Mammary epithelial cell (primary cell): ENCODE measurements at regions not wholly inside any gene's neighbourhood (a gene's known extent, or its start where the extent isn't known, plus 50 kb on each side); places are given as distances from the start of the nearest gene placed in this dataset.

ENCODE experiments used
- CTCF ChIP-seq, 2 donors: IDR thresholded peaks in 1 of 2; conservative IDR thresholded peaks in 1 of 2; 2 replicates each; pipeline ENCODE4 v1.5.1; 2011 to 2012; ENCODE audit warnings: inconsistent platforms in 2 of 2, low read length in 2 of 2, mild to moderate bottlenecking in 2 of 2, control low read depth in 1 of 2, low read depth in 1 of 2; ENCODE audit not compliant: insufficient read depth in 1 of 2; ENCODE audit errors: extremely low read depth in 1 of 2
- EZH2 ChIP-seq: IDR thresholded peaks from 2 replicates; pipeline ENCODE4 v1.6.1; 2012; ENCODE audit warnings: low read length, inconsistent platforms, borderline replicate concordance

DNA sequence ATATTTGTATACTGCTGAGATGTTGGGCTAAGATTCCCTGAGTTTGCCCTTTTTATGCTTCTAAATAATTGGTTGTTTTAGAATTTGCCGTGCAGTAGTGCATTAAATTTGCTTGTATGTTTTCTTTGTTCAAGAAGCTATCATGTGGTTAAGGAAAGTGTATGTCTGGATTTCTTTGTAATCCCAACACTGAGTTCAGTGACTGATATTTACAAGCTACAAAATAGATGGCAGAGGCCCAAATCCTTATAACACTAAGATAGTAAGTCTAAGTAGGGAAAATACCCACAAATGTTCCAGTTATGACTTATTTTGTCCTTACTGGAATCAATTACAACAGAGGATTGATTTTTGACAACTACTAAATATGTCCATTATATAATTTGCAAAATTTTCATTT lies 435.0 kb upstream of the KLF12 start:
- TF ChIP-seq CTCF (conservative IDR thresholded peaks at IDR 0.05 in 1 of 2, IDR thresholded peaks at IDR 0.05 in 1 of 2; ENCODE audit: extremely low read depth in 1 of 2, insufficient read depth in 1 of 2, low read depth in 1 of 2, low read length in 2 of 2) = no peak
- no peak for TF ChIP-seq EZH2
